CD8-positive, alpha-beta memory T cell (primary cell): ENCODE measurements at regions not wholly inside any gene's neighbourhood (a gene's known extent, or its start where the extent isn't known, plus 50 kb on each side); places are given as distances from the start of the nearest gene placed in this dataset.
"Not testable (repeated sequence)": the region's sequence is repeated elsewhere in the genome, so short reads cannot be mapped to it uniquely, and the experiment has no call there.

ENCODE experiments used
- CTCF ChIA-PET: fragments of 350-600 bp; sonication (Branson Sonifier 250); formaldehyde crosslinking; loops from one replicate; lab custom pipeline; 2021; ENCODE audit warnings: antibody characterized with exemption; lab: Charles Lee
- POLR2A ChIA-PET: fragments of 350-600 bp; sonication (Branson Sonifier 250); formaldehyde crosslinking; loops from one replicate; lab custom pipeline; 2021; ENCODE audit warnings: antibody characterized with exemption; lab: Charles Lee
- DNase-seq, 5 donors: peaks; one replicate each; pipeline versions ENCODE4 v3.0.0 to v3.0.0-alpha.2; 2020 to 2022; ENCODE audit warnings: mixed read lengths in 1 of 5
- H3K27ac ChIP-seq: one replicate; pipeline ENCODE4 v1.7.0; 2013; ENCODE audit warnings: low read depth, mild to moderate bottlenecking, low read length, moderate library complexity
- H3K27me3 ChIP-seq: 2 replicates; pipeline ENCODE4 v1.7.0; 2013; ENCODE audit warnings: low read length, mild to moderate bottlenecking; ENCODE audit not compliant: insufficient read depth, poor library complexity, severe bottlenecking
- H3K36me3 ChIP-seq: 2 replicates; pipeline ENCODE4 v1.7.0; 2013; ENCODE audit warnings: mild to moderate bottlenecking, low read length, moderate library complexity; ENCODE audit not compliant: insufficient read depth
- H3K4me1 ChIP-seq: 2 replicates; pipeline ENCODE4 v1.7.0; 2013; ENCODE audit warnings: mild to moderate bottlenecking, low read length, moderate library complexity; ENCODE audit not compliant: insufficient read depth
- H3K4me3 ChIP-seq: 2 replicates; pipeline ENCODE4 v1.7.0; 2013; ENCODE audit warnings: mild to moderate bottlenecking, low read length
- H3K9me3 ChIP-seq: 2 replicates; pipeline ENCODE4 v1.7.0; 2013; ENCODE audit warnings: mild to moderate bottlenecking, low read length
- H3K27ac Mint-ChIP-seq, 8 donors: one replicate each; pipeline ENCODE4 v1.8.0; 2020 to 2021; ENCODE audit warnings: mixed read lengths in 8 of 8, mild to moderate bottlenecking in 6 of 8, inconsistent platforms in 3 of 8, moderate library complexity in 3 of 8
- H3K27me3 Mint-ChIP-seq, 2 donors: one replicate each; pipeline ENCODE4 v1.8.0; 2020 to 2021; ENCODE audit warnings: mixed read lengths in 2 of 2, mild to moderate bottlenecking in 1 of 2, moderate library complexity in 1 of 2
- H3K36me3 Mint-ChIP-seq, 3 donors: one replicate each; pipeline ENCODE4 v1.8.0; 2020 to 2021; ENCODE audit warnings: mixed read lengths in 3 of 3, inconsistent platforms in 1 of 3, mild to moderate bottlenecking in 1 of 3
- H3K4me1 Mint-ChIP-seq, 3 donors: one replicate each; pipeline ENCODE4 v1.8.0; 2020 to 2021; ENCODE audit warnings: mixed read lengths in 3 of 3, inconsistent platforms in 1 of 3, mild to moderate bottlenecking in 1 of 3
- H3K4me3 Mint-ChIP-seq, 7 donors: one replicate each; pipeline ENCODE4 v1.8.0; 2020 to 2021; ENCODE audit warnings: mixed read lengths in 7 of 7, mild to moderate bottlenecking in 6 of 7, moderate library complexity in 4 of 7, inconsistent platforms in 2 of 7
- H3K9me3 Mint-ChIP-seq, 5 donors: one replicate each; pipeline ENCODE4 v1.8.0; 2020 to 2022; ENCODE audit warnings: mixed read lengths in 5 of 5, mild to moderate bottlenecking in 3 of 5, moderate library complexity in 2 of 5, inconsistent platforms in 1 of 5

- Histone ChIP-seq H3K4me1 (no peaks in the 10 kb centered on the region), H3K9me3 (peaks cover 3% of the 10 kb centered on the region), H3K27me3 (no peaks in the 10 kb centered on the region), H3K4me3 (no peak overlapping the region), H3K36me3 (no peaks in the 10 kb centered on the region), H3K27ac (no peak overlapping the region)
- Mint-ChIP-seq H3K4me3 (no peak overlapping the region), H3K4me1 (no peaks in the 10 kb centered on the region), H3K27ac (no peak overlapping the region), H3K9me3 (peaks cover 0 to 12% (median 10%) of the 10 kb centered on the region in 5 donors), H3K36me3 (no peaks in the 10 kb centered on the region), H3K27me3 (peaks cover 4% of the 10 kb centered on the region in 2 donors)
- ChIA-PET POLR2A (no interaction called here), CTCF (no interaction called here)
- DNase-seq = no peak
Observed at GRCh38 chr2:72078773-72079172, 68.9 kb downstream of the CYP26B1 start.

- Histone ChIP-seq H3K9me3 (peaks cover 3% of the 10 kb centered on the region), H3K4me3 (no peak overlapping the region), H3K36me3 (no peaks in the 10 kb centered on the region), H3K27ac (no peak overlapping the region), H3K4me1 (no peaks in the 10 kb centered on the region), H3K27me3 (no peaks in the 10 kb centered on the region)
- CTCF ChIA-PET = no interaction called here
- H3K27me3 Mint-ChIP-seq = peaks cover 4% of the 10 kb centered on the region in 2 donors
- H3K36me3 Mint-ChIP-seq = no peaks in the 10 kb centered on the region
- no peak overlapping the region for H3K4me3 Mint-ChIP-seq
- POLR2A ChIA-PET = no interaction called here
- no peak overlapping the region for H3K27ac Mint-ChIP-seq
- no peaks in the 10 kb centered on the region for H3K4me1 Mint-ChIP-seq
- peaks cover 8 to 22% (median 17%) of the 10 kb centered on the region in 5 donors for H3K9me3 Mint-ChIP-seq
- DNase-seq = no peak
Observed at GRCh38 chr2:72077702-72078169, 69.9 kb downstream of the CYP26B1 start.

GRCh38 chr2:72073373-72073772, 74.3 kb downstream of the CYP26B1 start:
- H3K9me3 ChIP-seq, H3K36me3 Mint-ChIP-seq, H3K4me3 ChIP-seq, H3K4me1 Mint-ChIP-seq, H3K4me1 ChIP-seq, H3K27me3 Mint-ChIP-seq, DNase-seq, POLR2A ChIA-PET, CTCF ChIA-PET, H3K27ac Mint-ChIP-seq, H3K36me3 ChIP-seq, H3K4me3 Mint-ChIP-seq, H3K27ac ChIP-seq, H3K27me3 ChIP-seq: not testable (repeated sequence)
- peaks cover 10 to 28% (median 26%) of the 10 kb centered on the region in 5 donors for H3K9me3 Mint-ChIP-seq

GRCh38 chr2:72064197-72064596, 83.5 kb downstream of the CYP26B1 start:
- H3K27me3 ChIP-seq, H3K9me3 ChIP-seq, H3K4me3 Mint-ChIP-seq, H3K4me3 ChIP-seq, H3K36me3 ChIP-seq, H3K27ac Mint-ChIP-seq, H3K36me3 Mint-ChIP-seq, DNase-seq, H3K4me1 Mint-ChIP-seq, H3K27ac ChIP-seq, CTCF ChIA-PET, H3K4me1 ChIP-seq, H3K9me3 Mint-ChIP-seq, POLR2A ChIA-PET: not testable (repeated sequence)
- peaks cover 6 to 25% of the 10 kb centered on the region in 2 donors for H3K27me3 Mint-ChIP-seq

GRCh38 chr2:72062336-72062735, 85.3 kb downstream of the CYP26B1 start:
- H3K4me3 ChIP-seq = no peak overlapping the region
- no peaks in the 10 kb centered on the region for H3K4me1 Mint-ChIP-seq
- no peaks in the 10 kb centered on the region for H3K36me3 Mint-ChIP-seq
- H3K27me3 ChIP-seq = no peaks in the 10 kb centered on the region
- no peaks in the 10 kb centered on the region for H3K36me3 ChIP-seq
- H3K27ac ChIP-seq = no peak overlapping the region
- ChIA-PET POLR2A (no interaction called here), CTCF (no interaction called here)
- peaks cover 8 to 30% of the 10 kb centered on the region in 2 donors for H3K27me3 Mint-ChIP-seq
- H3K27ac Mint-ChIP-seq = no peak overlapping the region
- no peaks in the 10 kb centered on the region for H3K9me3 ChIP-seq
- peaks cover 0 to 4% (median 2%) of the 10 kb centered on the region in 5 donors for H3K9me3 Mint-ChIP-seq
- DNase-seq = no peak
- no peaks in the 10 kb centered on the region for H3K4me1 ChIP-seq
- H3K4me3 Mint-ChIP-seq = no peak overlapping the region

GRCh38 chr2:72057308-72057707, 90.4 kb downstream of the CYP26B1 start:
- no peak overlapping the region for H3K4me3 Mint-ChIP-seq
- H3K9me3 Mint-ChIP-seq = peaks cover 0 to 5% (median 3%) of the 10 kb centered on the region in 5 donors
- H3K27me3 Mint-ChIP-seq = peaks cover 2 to 19% of the 10 kb centered on the region in 2 donors
- no peaks in the 10 kb centered on the region for H3K36me3 ChIP-seq
- CTCF ChIA-PET = no interaction called here
- H3K4me1 Mint-ChIP-seq = no peaks in the 10 kb centered on the region
- no peak overlapping the region for H3K4me3 ChIP-seq
- H3K9me3 ChIP-seq = no peaks in the 10 kb centered on the region
- POLR2A ChIA-PET = no interaction called here
- H3K36me3 Mint-ChIP-seq = no peaks in the 10 kb centered on the region
- no peaks in the 10 kb centered on the region for H3K27me3 ChIP-seq
- no peak for DNase-seq
- H3K27ac Mint-ChIP-seq = no peak overlapping the region
- no peaks in the 10 kb centered on the region for H3K4me1 ChIP-seq
- no peak overlapping the region for H3K27ac ChIP-seq

- H3K4me3 ChIP-seq = no peak overlapping the region
- no peaks in the 10 kb centered on the region for H3K4me1 ChIP-seq
- no peak overlapping the region for H3K27ac Mint-ChIP-seq
- H3K36me3 ChIP-seq = no peaks in the 10 kb centered on the region
- no peaks in the 10 kb centered on the region for H3K9me3 ChIP-seq
- no peak for DNase-seq
- peaks cover 4 to 13% (median 10%) of the 10 kb centered on the region in 5 donors for H3K9me3 Mint-ChIP-seq
- no peak overlapping the region for H3K27ac ChIP-seq
- no peaks in the 10 kb centered on the region for H3K36me3 Mint-ChIP-seq
- H3K27me3 Mint-ChIP-seq = peaks cover 2 to 6% of the 10 kb centered on the region in 2 donors
- ChIA-PET POLR2A (no interaction called here), CTCF (no interaction called here)
- H3K27me3 ChIP-seq = no peaks in the 10 kb centered on the region
- H3K4me3 Mint-ChIP-seq = no peak overlapping the region
- H3K4me1 Mint-ChIP-seq = no peaks in the 10 kb centered on the region
Observed at GRCh38 chr2:72051971-72052505, 95.6 kb downstream of the CYP26B1 start.

GRCh38 chr2:72051204-72051603, 96.5 kb downstream of the CYP26B1 start:
- H3K36me3 Mint-ChIP-seq = no peaks in the 10 kb centered on the region
- no peak overlapping the region for H3K27ac Mint-ChIP-seq
- no peak overlapping the region for H3K27ac ChIP-seq
- H3K9me3 Mint-ChIP-seq = peaks cover 2 to 21% (median 10%) of the 10 kb centered on the region in 5 donors
- H3K4me1 ChIP-seq = no peaks in the 10 kb centered on the region
- H3K4me3 Mint-ChIP-seq = no peak overlapping the region
- H3K9me3 ChIP-seq = no peaks in the 10 kb centered on the region
- CTCF ChIA-PET = no interaction called here
- no peaks in the 10 kb centered on the region for H3K27me3 ChIP-seq
- no peaks in the 10 kb centered on the region for H3K36me3 ChIP-seq
- POLR2A ChIA-PET = no interaction called here
- DNase-seq = no peak
- no peak overlapping the region for H3K4me3 ChIP-seq
- H3K27me3 Mint-ChIP-seq = peaks cover 6 to 8% of the 10 kb centered on the region in 2 donors
- H3K4me1 Mint-ChIP-seq = no peaks in the 10 kb centered on the region
